ENCODE measurements at regions not wholly inside any gene's neighbourhood (a gene's known extent, or its start where the extent isn't known, plus 50 kb on each side); places are given as distances from the start of the nearest gene placed in this dataset.

DNA sequence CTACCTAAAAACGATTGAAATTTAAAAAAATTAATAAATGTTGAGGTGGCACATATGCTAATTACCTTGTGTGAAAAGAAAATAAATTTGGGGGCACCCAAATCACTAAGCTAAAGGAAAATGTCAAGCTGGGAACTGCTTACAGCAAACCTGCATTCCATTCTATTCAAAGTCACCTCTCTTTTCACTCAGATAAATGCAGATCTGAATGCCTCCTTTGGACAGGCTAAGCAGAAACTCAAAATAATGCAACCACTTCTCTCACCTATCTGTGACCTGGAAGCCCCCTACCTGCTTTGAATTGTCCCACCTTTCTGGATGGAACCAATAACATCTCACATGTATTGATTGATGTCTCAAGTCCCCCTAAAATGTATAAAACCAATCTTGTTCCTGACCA, 628.7 kb downstream of the AMY1C start:
- TF ChIP-seq, protein P1, sequence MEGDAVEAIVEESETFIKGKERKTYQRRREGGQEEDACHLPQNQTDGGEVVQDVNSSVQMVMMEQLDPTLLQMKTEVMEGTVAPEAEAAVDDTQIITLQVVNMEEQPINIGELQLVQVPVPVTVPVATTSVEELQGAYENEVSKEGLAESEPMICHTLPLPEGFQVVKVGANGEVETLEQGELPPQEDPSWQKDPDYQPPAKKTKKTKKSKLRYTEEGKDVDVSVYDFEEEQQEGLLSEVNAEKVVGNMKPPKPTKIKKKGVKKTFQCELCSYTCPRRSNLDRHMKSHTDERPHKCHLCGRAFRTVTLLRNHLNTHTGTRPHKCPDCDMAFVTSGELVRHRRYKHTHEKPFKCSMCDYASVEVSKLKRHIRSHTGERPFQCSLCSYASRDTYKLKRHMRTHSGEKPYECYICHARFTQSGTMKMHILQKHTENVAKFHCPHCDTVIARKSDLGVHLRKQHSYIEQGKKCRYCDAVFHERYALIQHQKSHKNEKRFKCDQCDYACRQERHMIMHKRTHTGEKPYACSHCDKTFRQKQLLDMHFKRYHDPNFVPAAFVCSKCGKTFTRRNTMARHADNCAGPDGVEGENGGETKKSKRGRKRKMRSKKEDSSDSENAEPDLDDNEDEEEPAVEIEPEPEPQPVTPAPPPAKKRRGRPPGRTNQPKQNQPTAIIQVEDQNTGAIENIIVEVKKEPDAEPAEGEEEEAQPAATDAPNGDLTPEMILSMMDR (IDR thresholded peaks at IDR 0.05; ENCODE audit: low read length), result no peak
- no peak for TF ChIP-seq EZH2 (optimal IDR thresholded peaks at IDR 0.05; ENCODE audit: low read depth, low read length)

All from MM.1S (cell line).